ENCODE measurements at regions not wholly inside any gene's neighbourhood (a gene's known extent, or its start where the extent isn't known, plus 50 kb on each side); places are given as distances from the start of the nearest gene placed in this dataset.

- no peaks in the 10 kb centered on the region for H3K36me3 Mint-ChIP-seq (ENCODE audit: low read depth)
Observed at GRCh38 chr7:48760528-48761265, 163.7 kb upstream of the CDC14C start.

GRCh38 chr7:48780862-48781261, 143.5 kb upstream of the CDC14C start:
- Mint-ChIP-seq H3K9me3 (peaks cover 4% of the 10 kb centered on the region), H3K27me3 (ENCODE audit: low read depth) (no peaks in the 10 kb centered on the region), H3K4me1 (ENCODE audit: low read depth) (no peaks in the 10 kb centered on the region), H3K27ac (no peak overlapping the region), H3K36me3 (ENCODE audit: low read depth) (no peaks in the 10 kb centered on the region), H3K4me3 (no peak overlapping the region)
- no peak for DNase-seq
- CTCF ChIA-PET = no interaction called here
- intact Hi-C loops (cut with micrococcal nuclease) = no loop called here

More at GRCh38 chr7:48760528-48761265, 163.7 kb upstream of the CDC14C start:
- CTCF ChIA-PET = no interaction called here
- DNase-seq = no peak
- Mint-ChIP-seq H3K4me1 (ENCODE audit: low read depth) (no peaks in the 10 kb centered on the region), H3K27ac (no peak overlapping the region), H3K27me3 (ENCODE audit: low read depth) (no peaks in the 10 kb centered on the region), H3K4me3 (no peak overlapping the region), H3K9me3 (no peaks in the 10 kb centered on the region)
- intact Hi-C loops (cut with micrococcal nuclease) = no loop called here

- Mint-ChIP-seq H3K4me1 (ENCODE audit: low read depth) (no peaks in the 10 kb centered on the region), H3K36me3 (ENCODE audit: low read depth) (no peaks in the 10 kb centered on the region), H3K27ac (no peak overlapping the region), H3K9me3 (peaks cover 6% of the 10 kb centered on the region), H3K4me3 (no peak overlapping the region), H3K27me3 (ENCODE audit: low read depth) (no peaks in the 10 kb centered on the region)
- intact Hi-C loops (cut with micrococcal nuclease) = no loop called here
- no peak for DNase-seq
- CTCF ChIA-PET = no interaction called here
Observed at GRCh38 chr7:48781752-48782151, 142.6 kb upstream of the CDC14C start.

GRCh38 chr7:48782511-48782910, 141.8 kb upstream of the CDC14C start:
- no peak overlapping the region for H3K4me3 Mint-ChIP-seq
- H3K36me3 Mint-ChIP-seq (ENCODE audit: low read depth) = no peaks in the 10 kb centered on the region
- peaks cover 6% of the 10 kb centered on the region for H3K9me3 Mint-ChIP-seq
- DNase-seq = no peak
- CTCF ChIA-PET = no interaction called here
- H3K27me3 Mint-ChIP-seq (ENCODE audit: low read depth) = no peaks in the 10 kb centered on the region
- no peaks in the 10 kb centered on the region for H3K4me1 Mint-ChIP-seq (ENCODE audit: low read depth)
- H3K27ac Mint-ChIP-seq = no peak overlapping the region
- intact Hi-C loops (cut with micrococcal nuclease) = no loop called here

- Mint-ChIP-seq H3K27ac (no peak overlapping the region), H3K36me3 (ENCODE audit: low read depth) (no peaks in the 10 kb centered on the region), H3K9me3 (peaks cover 6% of the 10 kb centered on the region), H3K27me3 (ENCODE audit: low read depth) (no peaks in the 10 kb centered on the region), H3K4me1 (ENCODE audit: low read depth) (no peaks in the 10 kb centered on the region), H3K4me3 (no peak overlapping the region)
- intact Hi-C loops (cut with micrococcal nuclease) = no loop called here
- CTCF ChIA-PET = no interaction called here
- no peak for DNase-seq
Observed at GRCh38 chr7:48786951-48787350, 137.4 kb upstream of the CDC14C start.

GRCh38 chr7:48803250-48803649, 121.1 kb upstream of the CDC14C start:
- CTCF ChIA-PET = no interaction called here
- Mint-ChIP-seq H3K9me3 (peaks cover 3% of the 10 kb centered on the region), H3K4me3 (no peak overlapping the region), H3K36me3 (ENCODE audit: low read depth) (no peaks in the 10 kb centered on the region), H3K27ac (no peak overlapping the region), H3K27me3 (ENCODE audit: low read depth) (no peaks in the 10 kb centered on the region), H3K4me1 (ENCODE audit: low read depth) (no peaks in the 10 kb centered on the region)
- intact Hi-C loops (cut with micrococcal nuclease) = no loop called here
- no peak for DNase-seq

GRCh38 chr7:48806731-48807130, 117.6 kb upstream of the CDC14C start:
- H3K9me3 Mint-ChIP-seq = no peaks in the 10 kb centered on the region
- no peak for DNase-seq
- no peak overlapping the region for H3K27ac Mint-ChIP-seq
- H3K4me1 Mint-ChIP-seq (ENCODE audit: low read depth) = no peaks in the 10 kb centered on the region
- no peaks in the 10 kb centered on the region for H3K27me3 Mint-ChIP-seq (ENCODE audit: low read depth)
- intact Hi-C loops (cut with micrococcal nuclease) = no loop called here
- CTCF ChIA-PET = no interaction called here
- no peaks in the 10 kb centered on the region for H3K36me3 Mint-ChIP-seq (ENCODE audit: low read depth)
- H3K4me3 Mint-ChIP-seq = no peak overlapping the region

- H3K27ac Mint-ChIP-seq = no peak overlapping the region
- no peak for DNase-seq
- no peaks in the 10 kb centered on the region for H3K4me1 Mint-ChIP-seq (ENCODE audit: low read depth)
- no peak overlapping the region for H3K4me3 Mint-ChIP-seq
- H3K27me3 Mint-ChIP-seq (ENCODE audit: low read depth) = no peaks in the 10 kb centered on the region
- no peaks in the 10 kb centered on the region for H3K9me3 Mint-ChIP-seq
- intact Hi-C loops (cut with micrococcal nuclease) = no loop called here
- CTCF ChIA-PET = no interaction called here
- no peaks in the 10 kb centered on the region for H3K36me3 Mint-ChIP-seq (ENCODE audit: low read depth)
Observed at GRCh38 chr7:48811071-48811470, 113.3 kb upstream of the CDC14C start.

GRCh38 chr7:48813472-48813871, 110.9 kb upstream of the CDC14C start:
- DNase-seq = no peak
- Mint-ChIP-seq H3K4me1 (ENCODE audit: low read depth) (no peaks in the 10 kb centered on the region), H3K4me3 (no peak overlapping the region), H3K27me3 (ENCODE audit: low read depth) (no peaks in the 10 kb centered on the region), H3K27ac (no peak overlapping the region), H3K36me3 (ENCODE audit: low read depth) (no peaks in the 10 kb centered on the region), H3K9me3 (no peaks in the 10 kb centered on the region)
- CTCF ChIA-PET = no interaction called here
- intact Hi-C loops (cut with micrococcal nuclease) = no loop called here

GRCh38 chr7:48822138-48822537, 102.2 kb upstream of the CDC14C start:
- CTCF ChIA-PET = no interaction called here
- intact Hi-C loops (cut with micrococcal nuclease) = no loop called here
- H3K4me1 Mint-ChIP-seq (ENCODE audit: low read depth) = no peaks in the 10 kb centered on the region
- no peaks in the 10 kb centered on the region for H3K36me3 Mint-ChIP-seq (ENCODE audit: low read depth)
- no peak overlapping the region for H3K27ac Mint-ChIP-seq
- H3K4me3 Mint-ChIP-seq = no peak overlapping the region
- H3K9me3 Mint-ChIP-seq = peaks cover 2% of the 10 kb centered on the region
- no peak for DNase-seq
- H3K27me3 Mint-ChIP-seq (ENCODE audit: low read depth) = no peaks in the 10 kb centered on the region

GRCh38 chr7:48832303-48832845, 92.0 kb upstream of the CDC14C start:
- peaks cover 2% of the 10 kb centered on the region for H3K9me3 Mint-ChIP-seq
- no peak for DNase-seq
- intact Hi-C loops (cut with micrococcal nuclease) = no loop called here
- H3K36me3 Mint-ChIP-seq (ENCODE audit: low read depth) = no peaks in the 10 kb centered on the region
- no peak overlapping the region for H3K27ac Mint-ChIP-seq
- no peak overlapping the region for H3K4me3 Mint-ChIP-seq
- CTCF ChIA-PET = no interaction called here
- no peaks in the 10 kb centered on the region for H3K27me3 Mint-ChIP-seq (ENCODE audit: low read depth)
- H3K4me1 Mint-ChIP-seq (ENCODE audit: low read depth) = no peaks in the 10 kb centered on the region

GRCh38 chr7:48837266-48837665, 87.1 kb upstream of the CDC14C start:
- intact Hi-C loops (cut with micrococcal nuclease) = no loop called here
- Mint-ChIP-seq H3K27me3 (ENCODE audit: low read depth) (no peaks in the 10 kb centered on the region), H3K36me3 (ENCODE audit: low read depth) (no peaks in the 10 kb centered on the region), H3K9me3 (peaks cover 2% of the 10 kb centered on the region), H3K4me1 (ENCODE audit: low read depth) (no peaks in the 10 kb centered on the region), H3K4me3 (no peak overlapping the region), H3K27ac (no peak overlapping the region)
- CTCF ChIA-PET = no interaction called here
- no peak for DNase-seq

GRCh38 chr7:48839108-48839507, 85.2 kb upstream of the CDC14C start:
- no peaks in the 10 kb centered on the region for H3K4me1 Mint-ChIP-seq (ENCODE audit: low read depth)
- no peak overlapping the region for H3K27ac Mint-ChIP-seq
- peaks cover 2% of the 10 kb centered on the region for H3K9me3 Mint-ChIP-seq
- no peaks in the 10 kb centered on the region for H3K27me3 Mint-ChIP-seq (ENCODE audit: low read depth)
- no peaks in the 10 kb centered on the region for H3K36me3 Mint-ChIP-seq (ENCODE audit: low read depth)
- intact Hi-C loops (cut with micrococcal nuclease) = no loop called here
- H3K4me3 Mint-ChIP-seq = no peak overlapping the region
- DNase-seq = no peak
- CTCF ChIA-PET = no interaction called here
